AG09309 (cell line): ENCODE measurements at regions not wholly inside any gene's neighbourhood (a gene's known extent, or its start where the extent isn't known, plus 50 kb on each side); places are given as distances from the start of the nearest gene placed in this dataset.

Experiments used
- DNase-seq: peaks from one replicate; pipeline ENCODE4 v3.0.0-alpha.2; 2010; ENCODE audit warnings: low read depth
- H3K4me3 ChIP-seq: 2 replicates; pipeline ENCODE4 v1.5.1; 2011; ENCODE audit warnings: mild to moderate bottlenecking, low read depth, low read length, moderate library complexity; ENCODE audit not compliant: control insufficient read depth
- TF ChIP-seq, protein P1 (sequence below): IDR thresholded peaks from 2 replicates; pipeline ENCODE4 v1.5.1; 2011; ENCODE audit warnings: mild to moderate bottlenecking, low read depth, low read length, inconsistent platforms; ENCODE audit not compliant: insufficient read depth, control insufficient read depth; ENCODE audit errors: missing control alignments

DNA sequence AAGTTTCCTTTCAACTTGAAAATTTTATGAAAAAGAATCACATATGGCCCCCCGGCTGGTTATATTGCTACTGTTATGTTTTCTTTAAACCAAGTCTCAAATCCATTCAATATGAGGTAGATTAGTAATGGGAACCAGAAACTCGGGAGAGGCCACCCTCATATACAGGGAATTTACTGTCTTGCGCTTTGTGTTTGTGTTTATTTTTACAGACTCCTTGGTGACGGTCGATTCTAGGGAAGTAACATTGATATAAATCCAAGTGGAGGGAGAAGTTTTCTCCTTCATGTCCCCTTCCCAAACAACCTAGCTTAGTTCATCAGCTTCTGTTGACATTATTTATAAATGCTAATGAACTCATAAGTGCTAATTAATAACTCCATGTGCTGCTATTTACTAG is 163.5 kb upstream of the LMO4 start:
- no peak overlapping the region for H3K4me3 ChIP-seq
- TF ChIP-seq, protein P1, sequence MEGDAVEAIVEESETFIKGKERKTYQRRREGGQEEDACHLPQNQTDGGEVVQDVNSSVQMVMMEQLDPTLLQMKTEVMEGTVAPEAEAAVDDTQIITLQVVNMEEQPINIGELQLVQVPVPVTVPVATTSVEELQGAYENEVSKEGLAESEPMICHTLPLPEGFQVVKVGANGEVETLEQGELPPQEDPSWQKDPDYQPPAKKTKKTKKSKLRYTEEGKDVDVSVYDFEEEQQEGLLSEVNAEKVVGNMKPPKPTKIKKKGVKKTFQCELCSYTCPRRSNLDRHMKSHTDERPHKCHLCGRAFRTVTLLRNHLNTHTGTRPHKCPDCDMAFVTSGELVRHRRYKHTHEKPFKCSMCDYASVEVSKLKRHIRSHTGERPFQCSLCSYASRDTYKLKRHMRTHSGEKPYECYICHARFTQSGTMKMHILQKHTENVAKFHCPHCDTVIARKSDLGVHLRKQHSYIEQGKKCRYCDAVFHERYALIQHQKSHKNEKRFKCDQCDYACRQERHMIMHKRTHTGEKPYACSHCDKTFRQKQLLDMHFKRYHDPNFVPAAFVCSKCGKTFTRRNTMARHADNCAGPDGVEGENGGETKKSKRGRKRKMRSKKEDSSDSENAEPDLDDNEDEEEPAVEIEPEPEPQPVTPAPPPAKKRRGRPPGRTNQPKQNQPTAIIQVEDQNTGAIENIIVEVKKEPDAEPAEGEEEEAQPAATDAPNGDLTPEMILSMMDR = no peak
- DNase-seq = no peak

DNA sequence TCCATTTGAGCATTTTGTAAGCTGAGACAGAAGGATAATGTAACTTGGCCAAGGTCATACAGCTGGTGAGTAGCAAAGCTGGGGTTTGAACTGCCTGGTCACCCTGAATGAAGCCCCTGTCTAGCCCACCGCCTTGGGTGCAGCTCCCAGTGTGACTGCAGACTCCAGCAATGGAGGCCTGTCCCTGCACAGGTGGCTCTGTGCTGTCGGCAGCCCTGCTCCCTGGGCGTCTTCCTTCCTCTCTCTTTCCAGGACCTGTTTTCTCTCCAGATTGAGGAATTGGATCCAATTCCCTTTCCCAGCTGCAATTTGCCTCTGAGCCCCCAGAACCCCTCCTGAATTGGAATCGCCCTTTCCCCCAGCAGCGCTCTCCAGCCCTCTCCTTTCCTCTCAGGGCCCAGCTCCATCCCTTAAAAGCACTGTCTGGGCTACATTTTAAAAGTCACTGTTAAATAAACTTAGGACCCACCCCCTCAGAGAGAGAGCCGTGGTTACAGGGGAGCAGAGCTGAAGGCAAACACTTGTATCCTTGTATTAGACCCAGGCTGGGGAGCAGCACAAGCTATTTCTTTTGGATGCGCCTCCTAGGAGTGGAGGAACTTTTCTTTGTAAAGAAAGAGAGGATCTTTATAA is 161.4 kb upstream of the LMO4 start:
- DNase-seq = no peak
- TF ChIP-seq, protein P1 = no peak

DNA sequence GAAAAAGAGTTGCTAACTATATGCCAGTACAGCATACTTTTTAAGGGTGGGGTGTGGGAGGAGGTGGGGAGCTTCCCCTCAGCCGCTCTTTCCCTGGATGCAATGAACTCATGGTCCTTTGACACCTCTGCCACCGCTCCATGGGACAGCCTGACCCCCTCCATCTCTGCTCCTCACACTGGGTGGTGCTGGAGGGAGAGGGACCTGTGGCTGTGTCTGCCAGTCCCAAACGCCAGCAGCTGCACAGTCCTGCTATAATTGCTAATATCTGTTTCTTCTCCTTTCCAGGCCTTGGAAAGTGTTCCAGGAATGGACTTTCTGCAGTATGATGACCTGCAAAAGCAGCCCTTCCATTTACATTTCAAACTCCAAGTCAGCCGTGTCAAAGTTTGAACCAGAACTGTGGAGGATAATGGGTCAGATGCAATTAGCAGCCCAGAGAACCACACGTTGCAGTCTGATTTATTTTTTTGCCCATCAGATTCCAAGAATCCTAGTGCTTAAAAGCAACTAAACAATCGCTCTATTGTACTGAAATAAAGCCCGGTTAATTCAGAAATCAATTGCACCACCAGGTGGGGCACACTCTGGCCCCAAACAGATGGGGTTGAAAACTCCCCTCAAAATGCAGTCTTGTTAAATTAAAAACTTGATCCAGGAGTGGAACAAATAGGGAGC is 160.7 kb upstream of the LMO4 start:
- no peak for DNase-seq

More for the DNA sequence above, 161.4 kb upstream of the LMO4 start:
- H3K4me3 ChIP-seq = no peak overlapping the region

DNA sequence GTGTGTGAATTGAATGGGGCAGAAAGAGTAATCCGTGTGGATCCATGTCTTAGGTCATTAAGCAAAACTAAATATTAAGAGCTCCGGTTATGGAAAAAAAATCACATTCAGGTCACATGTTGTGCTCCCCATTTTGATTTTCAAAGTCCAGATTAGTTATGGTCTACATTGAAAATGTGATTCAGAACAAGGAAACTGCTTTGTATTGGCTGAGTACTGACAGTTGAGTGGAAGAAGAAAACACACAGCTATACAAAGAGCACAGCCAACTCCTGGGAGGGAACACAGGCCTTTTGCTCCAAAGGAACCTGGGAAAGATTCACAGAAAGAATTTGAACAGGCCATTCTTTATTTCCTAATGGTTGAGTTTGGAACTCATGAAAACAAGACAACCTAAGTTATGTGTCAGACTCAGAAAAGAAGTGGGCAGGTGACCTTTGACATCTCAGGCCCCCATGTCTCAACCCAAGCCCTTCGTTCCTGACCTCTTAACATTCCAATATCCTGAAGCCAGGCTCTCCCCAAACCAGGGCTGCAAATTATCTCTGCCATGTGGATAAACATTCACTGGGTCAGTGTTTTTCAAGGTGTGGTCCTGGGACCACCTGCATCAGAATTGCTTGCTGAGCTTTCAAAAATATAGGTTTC is 159.3 kb upstream of the LMO4 start:
- TF ChIP-seq, protein P1 = no peak
- no peak overlapping the region for H3K4me3 ChIP-seq
- no peak for DNase-seq

More for the DNA sequence above, 160.7 kb upstream of the LMO4 start:
- TF ChIP-seq, protein P1 = no peak
- H3K4me3 ChIP-seq = no peak overlapping the region

DNA sequence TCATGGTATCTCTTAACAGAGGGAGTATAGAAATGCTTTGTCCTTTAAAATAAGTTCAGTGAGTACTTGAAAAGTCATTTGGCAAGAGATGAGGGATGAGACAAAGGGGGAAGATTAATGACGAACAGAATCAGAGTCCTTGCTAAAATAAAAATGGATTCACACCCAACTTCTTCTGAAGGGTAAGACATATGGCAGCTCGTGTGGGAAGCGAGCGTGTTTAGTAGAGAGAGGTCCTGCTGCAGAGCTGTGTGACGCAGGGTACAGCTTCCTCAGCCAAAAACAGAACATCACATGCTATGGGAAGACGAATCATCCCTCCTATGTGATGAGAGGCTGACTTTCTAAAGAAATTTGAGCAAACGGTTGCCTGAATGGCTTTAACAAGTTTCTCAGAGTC is 158.5 kb upstream of the LMO4 start:
- TF ChIP-seq, protein P1 = no peak
- DNase-seq = no peak
- no peak overlapping the region for H3K4me3 ChIP-seq

DNA sequence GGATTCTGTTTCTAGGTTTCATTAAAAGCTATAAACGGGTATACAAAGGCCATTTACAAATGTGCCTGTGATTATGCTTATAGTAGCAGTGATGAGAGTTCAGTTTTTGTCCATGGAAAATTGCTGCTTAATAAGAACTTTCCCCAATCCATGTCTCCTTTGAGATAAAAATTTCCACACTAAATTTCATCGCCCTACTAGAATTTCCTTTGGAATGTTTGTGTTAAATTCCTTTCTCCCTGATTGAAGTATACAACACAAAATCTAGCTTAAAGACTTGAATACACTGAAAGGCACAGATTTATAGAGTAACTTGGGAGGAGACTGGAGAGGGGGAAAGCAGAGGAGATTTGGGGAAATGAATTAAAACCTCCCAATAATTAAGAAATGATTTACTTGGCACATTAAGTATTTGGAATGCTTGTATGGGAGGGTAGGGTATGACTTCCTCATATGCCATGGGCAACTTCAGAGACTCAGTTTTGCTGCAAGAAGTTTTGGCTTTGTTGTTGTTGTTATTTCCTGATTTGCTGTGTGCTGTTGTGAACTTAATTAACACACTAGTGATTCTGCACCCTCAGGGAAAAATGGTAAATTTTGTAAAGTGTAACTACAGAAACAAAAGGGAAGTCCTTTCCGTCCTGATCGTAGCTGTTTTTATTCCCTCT is 157.6 kb upstream of the LMO4 start:
- DNase-seq = no peak

More for the DNA sequence above, 157.6 kb upstream of the LMO4 start:
- no peak overlapping the region for H3K4me3 ChIP-seq
- TF ChIP-seq, protein P1 = no peak
